ENCODE measurements at regions not wholly inside any gene's neighbourhood (a gene's known extent, or its start where the extent isn't known, plus 50 kb on each side); places are given as distances from the start of the nearest gene placed in this dataset.

GRCh38 chr14:82126006-82126405 is 592.4 kb upstream of the SEL1L start:
- H3K36me3 ChIP-seq (ENCODE audit: low read depth) = no peaks in the 10 kb centered on the region
- ATAC-seq = no peak
- TF ChIP-seq, protein P1, sequence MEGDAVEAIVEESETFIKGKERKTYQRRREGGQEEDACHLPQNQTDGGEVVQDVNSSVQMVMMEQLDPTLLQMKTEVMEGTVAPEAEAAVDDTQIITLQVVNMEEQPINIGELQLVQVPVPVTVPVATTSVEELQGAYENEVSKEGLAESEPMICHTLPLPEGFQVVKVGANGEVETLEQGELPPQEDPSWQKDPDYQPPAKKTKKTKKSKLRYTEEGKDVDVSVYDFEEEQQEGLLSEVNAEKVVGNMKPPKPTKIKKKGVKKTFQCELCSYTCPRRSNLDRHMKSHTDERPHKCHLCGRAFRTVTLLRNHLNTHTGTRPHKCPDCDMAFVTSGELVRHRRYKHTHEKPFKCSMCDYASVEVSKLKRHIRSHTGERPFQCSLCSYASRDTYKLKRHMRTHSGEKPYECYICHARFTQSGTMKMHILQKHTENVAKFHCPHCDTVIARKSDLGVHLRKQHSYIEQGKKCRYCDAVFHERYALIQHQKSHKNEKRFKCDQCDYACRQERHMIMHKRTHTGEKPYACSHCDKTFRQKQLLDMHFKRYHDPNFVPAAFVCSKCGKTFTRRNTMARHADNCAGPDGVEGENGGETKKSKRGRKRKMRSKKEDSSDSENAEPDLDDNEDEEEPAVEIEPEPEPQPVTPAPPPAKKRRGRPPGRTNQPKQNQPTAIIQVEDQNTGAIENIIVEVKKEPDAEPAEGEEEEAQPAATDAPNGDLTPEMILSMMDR (IDR thresholded peaks at IDR 0.05) = no peak
- intact Hi-C loops (cut with DNase I, micrococcal nuclease) = no loop called here
- H3K9me3 ChIP-seq = peaks cover 9% of the 10 kb centered on the region
- no peak overlapping the region for H3K4me3 ChIP-seq
- DNase-seq = no peak
- H3K4me1 ChIP-seq (ENCODE audit: low read depth) = no peaks in the 10 kb centered on the region

- intact Hi-C loops (cut with DNase I, micrococcal nuclease) = no loop called here
- ATAC-seq = no peak
- Histone ChIP-seq H3K4me1 (ENCODE audit: low read depth) (no peaks in the 10 kb centered on the region), H3K4me3 (no peak overlapping the region), H3K9me3 (peaks cover 43% of the 10 kb centered on the region), H3K36me3 (ENCODE audit: low read depth) (no peaks in the 10 kb centered on the region)
- no peak for DNase-seq
- TF ChIP-seq, protein P1 (IDR thresholded peaks at IDR 0.05) = no peak
Observed at GRCh38 chr14:82134411-82134810, 600.8 kb upstream of the SEL1L start.

- intact Hi-C loops (cut with DNase I, micrococcal nuclease) = no loop called here
- H3K4me3 ChIP-seq = no peak overlapping the region
- DNase-seq (no peak), ATAC-seq (no peak)
- TF ChIP-seq, protein P1 (IDR thresholded peaks at IDR 0.05) = no peak
- H3K36me3 ChIP-seq (ENCODE audit: low read depth) = no peaks in the 10 kb centered on the region
- H3K4me1 ChIP-seq (ENCODE audit: low read depth) = no peaks in the 10 kb centered on the region
- peaks cover 64% of the 10 kb centered on the region for H3K9me3 ChIP-seq
Observed at GRCh38 chr14:82138431-82138830, 604.8 kb upstream of the SEL1L start.

DNA sequence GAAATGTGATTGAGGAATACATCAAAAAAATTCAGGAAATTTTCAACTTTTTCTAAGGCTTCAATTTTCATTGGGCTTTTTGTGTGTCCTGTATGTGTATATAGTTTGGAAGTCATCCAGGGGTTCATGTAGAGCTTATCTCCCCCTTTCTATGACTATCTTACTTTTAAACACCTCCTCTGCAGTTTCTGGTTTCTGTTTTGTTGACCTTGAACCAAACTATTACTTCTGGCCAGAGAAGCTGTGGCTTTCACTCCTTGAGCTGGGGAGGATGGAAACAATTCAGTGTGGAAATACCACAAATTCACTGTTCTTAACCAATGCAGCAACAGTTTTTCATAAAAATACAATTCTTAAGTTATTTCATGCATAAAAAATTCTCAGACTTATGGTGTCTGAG is 613.2 kb upstream of the SEL1L start:
- TF ChIP-seq, protein P1 (IDR thresholded peaks at IDR 0.05) = no peak
- Histone ChIP-seq H3K36me3 (ENCODE audit: low read depth) (no peaks in the 10 kb centered on the region), H3K4me3 (no peak overlapping the region), H3K9me3 (peaks cover 12% of the 10 kb centered on the region), H3K4me1 (ENCODE audit: low read depth) (no peaks in the 10 kb centered on the region)
- intact Hi-C loops (cut with DNase I, micrococcal nuclease) = no loop called here
- ATAC-seq = no peak
- DNase-seq = no peak

- ATAC-seq = no peak
- TF ChIP-seq, protein P1 (IDR thresholded peaks at IDR 0.05) = no peak
- no peak overlapping the region for H3K4me3 ChIP-seq
- intact Hi-C loops (cut with DNase I, micrococcal nuclease) = no loop called here
- no peaks in the 10 kb centered on the region for H3K4me1 ChIP-seq (ENCODE audit: low read depth)
- peaks cover 17% of the 10 kb centered on the region for H3K9me3 ChIP-seq
- H3K36me3 ChIP-seq (ENCODE audit: low read depth) = no peaks in the 10 kb centered on the region
- no peak for DNase-seq
Observed at GRCh38 chr14:82153689-82154088, 620.0 kb upstream of the SEL1L start.

DNA sequence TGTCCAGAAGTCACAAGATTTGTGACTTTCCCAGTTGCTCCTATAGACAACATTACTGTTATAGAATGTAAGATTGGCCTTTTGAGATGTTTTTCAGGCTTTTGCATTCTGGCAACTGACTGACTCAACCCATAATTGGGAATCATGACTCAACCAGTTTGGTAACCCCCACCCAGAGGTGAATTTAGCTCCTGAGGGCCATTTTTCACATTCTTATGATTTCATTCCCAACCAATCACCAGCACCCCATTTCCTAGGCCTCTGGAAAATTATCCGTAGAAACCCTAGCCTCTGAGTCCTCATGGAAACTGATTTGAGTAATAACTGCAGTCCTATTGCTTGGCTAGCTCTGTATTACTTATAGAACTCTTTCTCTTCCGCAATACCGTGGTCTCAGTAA is 626.0 kb upstream of the SEL1L start:
- H3K4me1 ChIP-seq (ENCODE audit: low read depth) = no peaks in the 10 kb centered on the region
- intact Hi-C loops (cut with DNase I, micrococcal nuclease) = no loop called here
- TF ChIP-seq, protein P1 (IDR thresholded peaks at IDR 0.05) = no peak
- no peak overlapping the region for H3K4me3 ChIP-seq
- ATAC-seq = no peak
- no peaks in the 10 kb centered on the region for H3K36me3 ChIP-seq (ENCODE audit: low read depth)
- H3K9me3 ChIP-seq = peaks cover 45% of the 10 kb centered on the region
- DNase-seq = no peak

All from mucosa of descending colon (tissue), 3 donors.